ENCODE measurements at regions not wholly inside any gene's neighbourhood (a gene's known extent, or its start where the extent isn't known, plus 50 kb on each side); places are given as distances from the start of the nearest gene placed in this dataset.
A peak's percentile ranks its signal among the peaks of the same experiment; 100 is the strongest.

DNA sequence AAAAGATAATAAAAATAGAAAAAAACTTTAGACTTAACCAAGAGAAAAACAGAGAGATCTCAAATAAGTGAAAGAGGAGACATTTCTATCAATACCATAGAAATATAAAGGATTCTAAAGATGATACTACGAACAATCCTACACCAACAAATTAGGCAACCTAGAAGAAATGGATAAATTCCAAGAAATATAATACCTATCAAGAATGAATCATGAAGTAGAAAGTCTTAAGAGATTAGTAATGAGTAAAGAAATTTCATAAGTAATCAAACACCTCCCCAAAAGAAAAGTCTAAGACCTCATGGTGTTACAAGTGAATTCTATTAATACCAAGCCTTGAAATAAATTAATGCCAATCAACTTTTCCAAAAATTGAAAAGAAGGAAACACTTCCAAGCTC, 1584.5 kb upstream of the MIR17HG start:
- Histone ChIP-seq H4K20me1 (ENCODE audit: insufficient read depth, low read length) (no peaks in the 10 kb centered on the region), H3K9me3 (ENCODE audit: insufficient read depth, low read length) (no peaks in the 10 kb centered on the region), H3K36me3 (replicated peaks; ENCODE audit: low read depth, low read length) (no peaks in the 10 kb centered on the region), H3K9ac (ENCODE audit: low read length) (no peak overlapping the region), H3K27me3 (ENCODE audit: low read depth, low read length) (no peaks in the 10 kb centered on the region), H3K4me3 (ENCODE audit: low read length) (no peak overlapping the region), H3K79me2 (ENCODE audit: low read length) (no peaks in the 10 kb centered on the region), H3K4me1 (ENCODE audit: low read length) (no peaks in the 10 kb centered on the region), H2AFZ (ENCODE audit: low read depth, low read length) (no peak overlapping the region), H3K27ac (ENCODE audit: low read length) (no peak overlapping the region), H3K4me2 (ENCODE audit: low read length) (no peak overlapping the region)
- TF ChIP-seq, protein P1, sequence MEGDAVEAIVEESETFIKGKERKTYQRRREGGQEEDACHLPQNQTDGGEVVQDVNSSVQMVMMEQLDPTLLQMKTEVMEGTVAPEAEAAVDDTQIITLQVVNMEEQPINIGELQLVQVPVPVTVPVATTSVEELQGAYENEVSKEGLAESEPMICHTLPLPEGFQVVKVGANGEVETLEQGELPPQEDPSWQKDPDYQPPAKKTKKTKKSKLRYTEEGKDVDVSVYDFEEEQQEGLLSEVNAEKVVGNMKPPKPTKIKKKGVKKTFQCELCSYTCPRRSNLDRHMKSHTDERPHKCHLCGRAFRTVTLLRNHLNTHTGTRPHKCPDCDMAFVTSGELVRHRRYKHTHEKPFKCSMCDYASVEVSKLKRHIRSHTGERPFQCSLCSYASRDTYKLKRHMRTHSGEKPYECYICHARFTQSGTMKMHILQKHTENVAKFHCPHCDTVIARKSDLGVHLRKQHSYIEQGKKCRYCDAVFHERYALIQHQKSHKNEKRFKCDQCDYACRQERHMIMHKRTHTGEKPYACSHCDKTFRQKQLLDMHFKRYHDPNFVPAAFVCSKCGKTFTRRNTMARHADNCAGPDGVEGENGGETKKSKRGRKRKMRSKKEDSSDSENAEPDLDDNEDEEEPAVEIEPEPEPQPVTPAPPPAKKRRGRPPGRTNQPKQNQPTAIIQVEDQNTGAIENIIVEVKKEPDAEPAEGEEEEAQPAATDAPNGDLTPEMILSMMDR (IDR thresholded peaks at IDR 0.05; ENCODE audit: low read depth, low read length): no peak
- no peak for TF ChIP-seq EZH2phosphoT487 (IDR thresholded peaks at IDR 0.05; ENCODE audit: low read depth)

DNA sequence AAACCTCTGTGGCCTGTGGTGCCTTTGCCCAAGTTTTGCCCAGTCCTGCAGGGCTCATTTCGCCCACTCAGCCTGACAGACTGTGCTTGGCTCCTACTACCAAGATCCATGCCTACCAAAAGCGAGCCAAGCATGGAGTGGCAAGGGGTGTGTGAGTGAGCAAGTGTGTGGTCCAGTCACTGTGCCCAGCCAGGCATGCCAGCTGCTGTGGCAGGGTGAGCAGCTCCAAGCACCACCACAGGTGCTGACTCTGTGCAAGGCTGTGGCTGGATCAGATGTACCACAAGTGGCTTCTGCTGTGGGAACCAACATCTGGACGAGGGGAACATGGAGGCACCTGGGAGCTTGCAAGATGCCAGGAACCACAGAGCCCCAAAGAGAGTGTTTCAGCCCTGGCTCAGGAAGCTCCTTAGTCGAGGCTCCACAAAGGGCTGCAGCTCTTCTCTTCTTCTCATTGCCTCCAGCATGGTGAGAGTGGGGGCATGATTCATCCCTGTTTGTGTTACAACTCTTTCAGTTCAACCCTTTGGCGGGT, 1564.2 kb upstream of the MIR17HG start:
- Histone ChIP-seq H3K4me2 (ENCODE audit: low read length) (no peak overlapping the region), H3K36me3 (replicated peaks; ENCODE audit: low read depth, low read length) (no peaks in the 10 kb centered on the region), H4K20me1 (ENCODE audit: insufficient read depth, low read length) (no peaks in the 10 kb centered on the region), H3K4me3 (ENCODE audit: low read length) (no peak overlapping the region), H3K27me3 (ENCODE audit: low read depth, low read length) (no peaks in the 10 kb centered on the region), H3K27ac (ENCODE audit: low read length) (no peak overlapping the region), H2AFZ (ENCODE audit: low read depth, low read length) (0 out of 2 replicates have a peak overlapping the region, but pooled peaks have one; percentile 16), H3K4me1 (ENCODE audit: low read length) (no peaks in the 10 kb centered on the region), H3K79me2 (ENCODE audit: low read length) (no peaks in the 10 kb centered on the region), H3K9me3 (ENCODE audit: insufficient read depth, low read length) (no peaks in the 10 kb centered on the region), H3K9ac (ENCODE audit: low read length) (no peak overlapping the region)
- TF ChIP-seq EZH2phosphoT487 (IDR thresholded peaks at IDR 0.05; ENCODE audit: low read depth): no peak
- TF ChIP-seq, protein P1 (IDR thresholded peaks at IDR 0.05; ENCODE audit: low read depth, low read length): no peak

DNA sequence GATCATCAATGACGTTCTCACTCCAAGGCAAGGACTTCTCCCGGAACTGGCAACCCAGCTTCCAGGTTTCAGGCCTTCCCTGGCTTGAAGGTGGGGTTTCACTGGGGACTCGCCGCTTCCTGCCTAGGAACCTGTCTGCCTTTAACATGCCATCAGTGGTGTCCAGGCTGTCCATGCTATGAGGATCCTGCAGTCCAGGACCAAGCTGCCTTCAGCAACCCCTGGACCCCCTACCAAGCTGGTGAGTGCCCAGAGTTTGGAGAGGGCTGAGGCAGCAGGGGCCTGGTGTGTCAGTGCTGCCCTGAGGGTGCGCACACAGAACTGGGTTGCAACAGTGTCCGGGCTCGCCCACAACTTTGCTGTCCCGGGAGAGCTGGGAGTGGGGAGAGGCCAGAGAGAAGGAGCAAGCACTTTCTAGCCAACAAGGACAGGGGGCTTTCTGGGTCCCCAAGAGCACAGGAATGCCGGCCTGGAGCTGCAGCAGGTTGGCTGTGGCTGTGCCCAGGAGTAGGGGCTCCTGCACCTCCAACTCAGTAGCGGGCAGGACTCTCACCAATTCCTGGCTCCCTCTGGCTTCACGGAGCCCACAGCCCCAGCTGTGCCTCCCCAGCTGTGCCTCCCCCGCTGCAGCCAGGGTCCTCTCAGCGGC, 1563.2 kb upstream of the MIR17HG start:
- Histone ChIP-seq H3K27me3 (ENCODE audit: low read depth, low read length) (no peaks in the 10 kb centered on the region), H3K9ac (ENCODE audit: low read length) (no peak overlapping the region), H2AFZ (ENCODE audit: low read depth, low read length) (0 out of 2 replicates have a peak overlapping the region, but pooled peaks have one; percentile 16), H3K27ac (ENCODE audit: low read length) (no peak overlapping the region), H3K4me2 (ENCODE audit: low read length) (no peak overlapping the region), H4K20me1 (ENCODE audit: insufficient read depth, low read length) (no peaks in the 10 kb centered on the region), H3K4me1 (ENCODE audit: low read length) (no peaks in the 10 kb centered on the region), H3K79me2 (ENCODE audit: low read length) (no peaks in the 10 kb centered on the region), H3K4me3 (ENCODE audit: low read length) (no peak overlapping the region), H3K36me3 (replicated peaks; ENCODE audit: low read depth, low read length) (no peaks in the 10 kb centered on the region), H3K9me3 (ENCODE audit: insufficient read depth, low read length) (no peaks in the 10 kb centered on the region)
- no peak for TF ChIP-seq EZH2phosphoT487 (IDR thresholded peaks at IDR 0.05; ENCODE audit: low read depth)
- TF ChIP-seq, protein P1 (IDR thresholded peaks at IDR 0.05; ENCODE audit: low read depth, low read length): no peak

DNA sequence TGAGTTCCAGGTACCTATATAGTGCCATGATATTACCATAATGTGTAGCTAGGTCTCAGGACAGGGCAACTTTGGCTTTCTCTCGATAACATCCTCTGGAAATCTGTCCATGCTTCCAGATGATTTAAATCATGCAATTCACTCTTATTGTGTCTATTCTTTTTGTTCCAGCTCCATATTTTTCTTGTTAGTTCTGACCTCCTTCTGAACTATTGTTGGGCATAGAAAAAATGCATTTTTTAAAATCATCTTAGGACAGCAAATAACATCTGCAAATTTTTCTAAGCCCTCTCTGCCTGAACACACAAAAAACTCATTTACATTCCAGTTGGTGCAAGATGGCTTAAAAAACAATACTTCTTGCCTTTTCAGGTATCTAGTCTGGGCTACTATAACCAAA, 1561.0 kb upstream of the MIR17HG start:
- Histone ChIP-seq H2AFZ (ENCODE audit: low read depth, low read length) (no peak overlapping the region), H3K36me3 (replicated peaks; ENCODE audit: low read depth, low read length) (no peaks in the 10 kb centered on the region), H3K79me2 (ENCODE audit: low read length) (no peaks in the 10 kb centered on the region), H3K4me3 (ENCODE audit: low read length) (no peak overlapping the region), H4K20me1 (ENCODE audit: insufficient read depth, low read length) (no peaks in the 10 kb centered on the region), H3K4me2 (ENCODE audit: low read length) (no peak overlapping the region), H3K9ac (ENCODE audit: low read length) (no peak overlapping the region), H3K9me3 (ENCODE audit: insufficient read depth, low read length) (no peaks in the 10 kb centered on the region), H3K4me1 (ENCODE audit: low read length) (no peaks in the 10 kb centered on the region), H3K27me3 (ENCODE audit: low read depth, low read length) (no peaks in the 10 kb centered on the region), H3K27ac (ENCODE audit: low read length) (no peak overlapping the region)
- no peak for TF ChIP-seq EZH2phosphoT487 (IDR thresholded peaks at IDR 0.05; ENCODE audit: low read depth)
- TF ChIP-seq, protein P1 (IDR thresholded peaks at IDR 0.05; ENCODE audit: low read depth, low read length): no peak

All from OCI-LY3 (cell line).